Prostate gland (tissue), 2 donors: ENCODE measurements at regions not wholly inside any gene's neighbourhood (a gene's known extent, or its start where the extent isn't known, plus 50 kb on each side); places are given as distances from the start of the nearest gene placed in this dataset.

Experiments
- POLR2A ChIP-seq: fragments of 450-650 bp; IDR thresholded peaks from one replicate; pipeline ENCODE4 v1.6.1; 2016; ENCODE audit warnings: antibody characterized with exemption, mild to moderate bottlenecking
- POLR2AphosphoS5 ChIP-seq: sonication (generic); formaldehyde crosslinking; IDR thresholded peaks from one replicate; pipeline ENCODE4 v1.6.1; 2017; ENCODE audit warnings: antibody characterized with exemption
- TF ChIP-seq, protein P1 (sequence below), 4 experiments: fragments of 200-600 bp in 2 of 4; fragments of 450-650 bp in 2 of 4; sonication (generic) in 2 of 4; IDR thresholded peaks; 1 replicate in 3 of 4; 2 replicates in 1 of 4; pipeline ENCODE4 v1.5.1; 2016 to 2019; ENCODE audit warnings: antibody characterized with exemption in 4 of 4, mild to moderate bottlenecking in 2 of 4, moderate library complexity in 2 of 4

GRCh38 chr4:171751538-171751937, 61.7 kb upstream of the GALNTL6 start:
- TF ChIP-seq, protein P1, sequence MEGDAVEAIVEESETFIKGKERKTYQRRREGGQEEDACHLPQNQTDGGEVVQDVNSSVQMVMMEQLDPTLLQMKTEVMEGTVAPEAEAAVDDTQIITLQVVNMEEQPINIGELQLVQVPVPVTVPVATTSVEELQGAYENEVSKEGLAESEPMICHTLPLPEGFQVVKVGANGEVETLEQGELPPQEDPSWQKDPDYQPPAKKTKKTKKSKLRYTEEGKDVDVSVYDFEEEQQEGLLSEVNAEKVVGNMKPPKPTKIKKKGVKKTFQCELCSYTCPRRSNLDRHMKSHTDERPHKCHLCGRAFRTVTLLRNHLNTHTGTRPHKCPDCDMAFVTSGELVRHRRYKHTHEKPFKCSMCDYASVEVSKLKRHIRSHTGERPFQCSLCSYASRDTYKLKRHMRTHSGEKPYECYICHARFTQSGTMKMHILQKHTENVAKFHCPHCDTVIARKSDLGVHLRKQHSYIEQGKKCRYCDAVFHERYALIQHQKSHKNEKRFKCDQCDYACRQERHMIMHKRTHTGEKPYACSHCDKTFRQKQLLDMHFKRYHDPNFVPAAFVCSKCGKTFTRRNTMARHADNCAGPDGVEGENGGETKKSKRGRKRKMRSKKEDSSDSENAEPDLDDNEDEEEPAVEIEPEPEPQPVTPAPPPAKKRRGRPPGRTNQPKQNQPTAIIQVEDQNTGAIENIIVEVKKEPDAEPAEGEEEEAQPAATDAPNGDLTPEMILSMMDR (IDR thresholded peaks at IDR 0.05): no peak
- no peak for TF ChIP-seq POLR2AphosphoS5
- no peak for TF ChIP-seq POLR2A
